Colonic mucosa (tissue), 4 donors: ENCODE measurements at regions not wholly inside any gene's neighbourhood (a gene's known extent, or its start where the extent isn't known, plus 50 kb on each side); places are given as distances from the start of the nearest gene placed in this dataset.

Source experiments
- DNase-seq: peaks from one replicate; pipeline ENCODE4 v3.0.0-alpha.2; 2020
- H3K27ac ChIP-seq: fragments of 200-600 bp; one replicate; pipeline ENCODE4 v1.8.0; 2021
- H3K27me3 ChIP-seq: fragments of 200-600 bp; one replicate; pipeline ENCODE4 v1.8.0; 2021
- H3K36me3 ChIP-seq: fragments of 200-600 bp; one replicate; pipeline ENCODE4 v1.8.0; 2021
- H3K4me1 ChIP-seq: fragments of 200-600 bp; one replicate; pipeline ENCODE4 v1.8.0; 2021; ENCODE audit warnings: mild to moderate bottlenecking
- H3K4me3 ChIP-seq: fragments of 200-600 bp; one replicate; pipeline ENCODE4 v1.8.0; 2021
- H3K9ac ChIP-seq, 2 donors: one replicate each; pipeline ENCODE4 v1.7.0; 2013; ENCODE audit warnings: control low read depth in 2 of 2, low read depth in 2 of 2, low read length in 2 of 2
- H3K9me3 ChIP-seq: fragments of 200-600 bp; one replicate; pipeline ENCODE4 v1.8.0; 2021
- CTCF ChIP-seq: fragments of 200-600 bp; IDR thresholded peaks from one replicate; pipeline ENCODE4 v1.8.0; 2022; ENCODE audit warnings: antibody characterized with exemption, mild to moderate bottlenecking
- intact Hi-C: fragments of 100-400 bp; cut with DNase I; formaldehyde crosslinking; loops from one replicate; pipeline ENCODE4 v1.14.1; 2022
- donor health status: healthy.
- donor health status: DM: no; HTN: no; CAD: no.
- donor health status: DM: no; HTN: no; CAD: no.

DNA sequence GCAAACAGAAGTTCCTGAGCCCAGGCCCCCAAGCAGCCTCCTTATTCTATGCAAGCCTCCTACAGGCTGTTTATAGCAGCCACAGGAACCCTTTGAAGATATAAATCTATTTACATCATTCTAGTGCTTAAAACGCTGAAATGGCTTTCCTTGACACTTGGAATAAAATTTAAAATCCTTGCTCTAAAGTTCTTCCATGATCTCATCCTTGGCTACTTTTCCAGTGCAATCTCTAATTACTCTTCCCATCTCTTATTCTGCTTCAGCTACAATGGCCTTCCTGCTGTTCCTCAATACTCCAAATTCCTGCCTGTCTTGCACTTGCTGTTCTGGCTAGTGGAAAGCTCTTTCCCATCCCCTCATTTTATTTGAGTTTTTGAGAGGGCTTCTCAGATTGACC is 634.2 kb upstream of the NR3C2 start:
- DNase-seq, result no peak
- Histone ChIP-seq H3K4me3 (no peak overlapping the region), H3K27me3 (no peaks in the 10 kb centered on the region), H3K4me1 (no peaks in the 10 kb centered on the region), H3K9me3 (no peaks in the 10 kb centered on the region), H3K9ac (no peak overlapping the region), H3K27ac (no peak overlapping the region), H3K36me3 (no peaks in the 10 kb centered on the region)
- no peak for TF ChIP-seq CTCF
- intact Hi-C loops, result no loop called here

GRCh38 chr4:149072384-149072783 is 630.2 kb upstream of the NR3C2 start:
- intact Hi-C loops, result no loop called here
- Histone ChIP-seq H3K27me3 (no peaks in the 10 kb centered on the region), H3K27ac (no peak overlapping the region), H3K4me1 (no peaks in the 10 kb centered on the region), H3K36me3 (no peaks in the 10 kb centered on the region), H3K9me3 (no peaks in the 10 kb centered on the region), H3K9ac (no peak overlapping the region), H3K4me3 (no peak overlapping the region)
- no peak for DNase-seq
- TF ChIP-seq CTCF, result no peak

GRCh38 chr4:149065753-149066152 is 623.5 kb upstream of the NR3C2 start:
- no peak overlapping the region for H3K27ac ChIP-seq
- TF ChIP-seq CTCF, result no peak
- no peak overlapping the region for H3K4me3 ChIP-seq
- intact Hi-C loops, result no loop called here
- DNase-seq, result no peak
- no peaks in the 10 kb centered on the region for H3K4me1 ChIP-seq
- no peaks in the 10 kb centered on the region for H3K36me3 ChIP-seq
- H3K9me3 ChIP-seq, result no peaks in the 10 kb centered on the region
- no peaks in the 10 kb centered on the region for H3K27me3 ChIP-seq
- H3K9ac ChIP-seq, result no peak overlapping the region

GRCh38 chr4:149062997-149063396 is 620.8 kb upstream of the NR3C2 start:
- TF ChIP-seq CTCF, result no peak
- no peak overlapping the region for H3K4me3 ChIP-seq
- H3K27me3 ChIP-seq, result no peaks in the 10 kb centered on the region
- H3K4me1 ChIP-seq, result no peaks in the 10 kb centered on the region
- no peak for DNase-seq
- H3K36me3 ChIP-seq, result no peaks in the 10 kb centered on the region
- H3K9ac ChIP-seq, result no peak overlapping the region
- H3K27ac ChIP-seq, result no peak overlapping the region
- intact Hi-C loops, result no loop called here
- no peaks in the 10 kb centered on the region for H3K9me3 ChIP-seq

GRCh38 chr4:149057594-149057993 is 615.4 kb upstream of the NR3C2 start:
- H3K36me3 ChIP-seq, result no peaks in the 10 kb centered on the region
- TF ChIP-seq CTCF, result no peak

GRCh38 chr4:149056615-149057014 is 614.4 kb upstream of the NR3C2 start:
- Histone ChIP-seq H3K27me3 (no peaks in the 10 kb centered on the region), H3K4me1 (no peaks in the 10 kb centered on the region), H3K9me3 (no peaks in the 10 kb centered on the region), H3K36me3 (no peaks in the 10 kb centered on the region), H3K9ac (no peak overlapping the region), H3K4me3 (no peak overlapping the region), H3K27ac (no peak overlapping the region)
- TF ChIP-seq CTCF, result no peak
- no peak for DNase-seq
- intact Hi-C loops, result no loop called here

More at GRCh38 chr4:149057594-149057993, 615.4 kb upstream of the NR3C2 start:
- no peak overlapping the region for H3K27ac ChIP-seq
- no peaks in the 10 kb centered on the region for H3K9me3 ChIP-seq
- no peak overlapping the region for H3K4me3 ChIP-seq
- H3K9ac ChIP-seq, result no peak overlapping the region
- H3K4me1 ChIP-seq, result no peaks in the 10 kb centered on the region
- intact Hi-C loops, result no loop called here
- DNase-seq, result no peak
- H3K27me3 ChIP-seq, result no peaks in the 10 kb centered on the region
